Stimulated activated naive CD8-positive, alpha-beta T cell treated with anti-CD3 and anti-CD28 coated beads, Interleukin-15, amount 100 ng/mL, for 72 hours (primary cell): ENCODE measurements at regions not wholly inside any gene's neighbourhood (a gene's known extent, or its start where the extent isn't known, plus 50 kb on each side); places are given as distances from the start of the nearest gene placed in this dataset.

ENCODE experiments used
- ATAC-seq: fragments of 150-1000 bp; cut with Tn5 transposase; 2 replicates; pipeline ENCODE4 v1.10.0; 2021; ENCODE audit warnings: mild to moderate bottlenecking, moderate library complexity
- DNase-seq, 2 donors: peaks; one replicate each; pipeline ENCODE4 v3.0.0; 2021 to 2022
- H3K27ac Mint-ChIP-seq, 2 donors: one replicate each; pipeline ENCODE4 v1.8.0; 2022; ENCODE audit warnings: mild to moderate bottlenecking in 2 of 2, mixed read lengths in 2 of 2, moderate library complexity in 2 of 2
- H3K27me3 Mint-ChIP-seq: one replicate; pipeline ENCODE4 v1.8.0; 2022; ENCODE audit warnings: mixed read lengths
- H3K4me1 Mint-ChIP-seq: one replicate; pipeline ENCODE4 v1.8.0; 2022; ENCODE audit warnings: mild to moderate bottlenecking, mixed read lengths
- H3K4me3 Mint-ChIP-seq, 2 donors: one replicate each; pipeline ENCODE4 v1.8.0; 2022; ENCODE audit warnings: mild to moderate bottlenecking in 2 of 2, mixed read lengths in 2 of 2, moderate library complexity in 1 of 2
- H3K9me3 Mint-ChIP-seq, 2 donors: one replicate each; pipeline ENCODE4 v1.8.0; 2022; ENCODE audit warnings: mixed read lengths in 2 of 2

- Mint-ChIP-seq H3K27ac (no peak overlapping the region), H3K4me1 (no peaks in the 10 kb centered on the region), H3K27me3 (no peaks in the 10 kb centered on the region), H3K9me3 (no peaks in the 10 kb centered on the region), H3K4me3 (no peak overlapping the region)
- DNase-seq, result no peak
- no peak for ATAC-seq
Observed at GRCh38 chr14:66046035-66046434, 440.1 kb upstream of the CCDC196 start.

DNA sequence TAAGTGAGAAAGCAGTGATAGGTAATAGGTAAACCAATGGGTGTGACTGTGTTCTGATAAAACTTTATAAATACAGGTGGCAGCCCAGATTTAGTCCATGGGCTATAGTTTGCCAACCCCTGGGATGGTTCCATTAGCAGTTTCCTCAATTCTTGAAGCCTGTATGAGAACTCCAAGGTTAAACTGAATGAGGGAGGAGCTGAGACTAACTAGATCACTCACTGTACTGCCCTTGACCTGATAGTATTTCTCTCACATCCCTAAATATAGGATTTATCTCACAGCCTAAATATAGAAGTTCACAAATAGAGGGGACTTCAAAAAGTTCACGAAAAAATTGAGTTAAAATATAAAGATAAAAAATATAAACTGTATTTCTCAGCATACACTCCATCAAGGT is 439.6 kb upstream of the CCDC196 start:
- H3K4me3 Mint-ChIP-seq, result no peak overlapping the region
- H3K27me3 Mint-ChIP-seq, result no peaks in the 10 kb centered on the region
- no peaks in the 10 kb centered on the region for H3K9me3 Mint-ChIP-seq
- ATAC-seq, result no peak
- no peak overlapping the region for H3K27ac Mint-ChIP-seq
- H3K4me1 Mint-ChIP-seq, result no peaks in the 10 kb centered on the region
- DNase-seq, result no peak

- Mint-ChIP-seq H3K9me3 (peaks cover 9 to 23% of the 10 kb centered on the region in 2 donors), H3K27ac (peak overlapping the region in 1 of 2 donors; percentile 74), H3K27me3 (no peaks in the 10 kb centered on the region), H3K4me1 (peaks cover 14% of the 10 kb centered on the region), H3K4me3 (peak overlapping the region in 1 of 2 donors; percentile 40)
- no peak for DNase-seq
- no peak for ATAC-seq
Observed at GRCh38 chr14:66056268-66056907, 429.8 kb upstream of the CCDC196 start.

DNA sequence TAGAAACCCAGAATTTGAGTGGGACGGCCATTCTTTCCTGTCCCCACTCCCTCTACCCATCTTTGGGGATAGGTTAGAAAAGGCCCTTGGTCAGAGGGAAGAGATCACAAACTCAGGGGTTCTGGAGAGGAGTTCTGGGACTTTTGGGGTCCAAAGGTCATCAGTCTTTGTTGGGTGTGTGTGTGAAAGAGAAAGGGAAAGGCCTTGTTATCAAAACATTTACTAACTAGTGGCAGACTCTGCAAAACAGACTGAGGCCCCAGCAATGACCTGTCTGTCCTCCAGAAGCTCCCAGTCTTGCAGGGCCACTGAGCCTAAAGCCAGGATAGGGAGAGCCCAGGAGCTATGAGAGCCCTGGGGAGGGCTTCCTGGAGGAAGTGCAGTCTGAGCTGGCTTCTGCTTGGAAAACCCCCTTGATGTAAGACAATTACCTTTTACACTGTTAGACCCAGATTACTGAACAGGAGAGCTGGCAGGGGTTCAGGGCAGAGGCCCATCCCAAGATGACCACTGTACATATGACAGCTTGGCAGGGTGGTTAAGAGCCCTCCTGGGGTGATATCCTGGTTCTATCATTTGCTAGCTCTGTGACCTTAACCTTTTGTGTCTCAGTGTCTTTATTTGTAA is 429.1 kb upstream of the CCDC196 start:
- H3K4me3 Mint-ChIP-seq, result no peak overlapping the region
- H3K27me3 Mint-ChIP-seq, result no peaks in the 10 kb centered on the region
- peak overlapping the region; percentile 50 to 74 for H3K27ac Mint-ChIP-seq
- no peak for DNase-seq
- H3K9me3 Mint-ChIP-seq, result peaks cover 9 to 23% of the 10 kb centered on the region in 2 donors
- no peak for ATAC-seq
- H3K4me1 Mint-ChIP-seq, result peaks cover 14% of the 10 kb centered on the region

- no peak overlapping the region for H3K27ac Mint-ChIP-seq
- H3K27me3 Mint-ChIP-seq, result peaks cover 7% of the 10 kb centered on the region
- H3K4me3 Mint-ChIP-seq, result no peak overlapping the region
- H3K4me1 Mint-ChIP-seq, result no peaks in the 10 kb centered on the region
- H3K9me3 Mint-ChIP-seq, result no peaks in the 10 kb centered on the region
- ATAC-seq (no peak), DNase-seq (no peak)
Observed at GRCh38 chr14:66065188-66065587, 421.0 kb upstream of the CCDC196 start.

DNA sequence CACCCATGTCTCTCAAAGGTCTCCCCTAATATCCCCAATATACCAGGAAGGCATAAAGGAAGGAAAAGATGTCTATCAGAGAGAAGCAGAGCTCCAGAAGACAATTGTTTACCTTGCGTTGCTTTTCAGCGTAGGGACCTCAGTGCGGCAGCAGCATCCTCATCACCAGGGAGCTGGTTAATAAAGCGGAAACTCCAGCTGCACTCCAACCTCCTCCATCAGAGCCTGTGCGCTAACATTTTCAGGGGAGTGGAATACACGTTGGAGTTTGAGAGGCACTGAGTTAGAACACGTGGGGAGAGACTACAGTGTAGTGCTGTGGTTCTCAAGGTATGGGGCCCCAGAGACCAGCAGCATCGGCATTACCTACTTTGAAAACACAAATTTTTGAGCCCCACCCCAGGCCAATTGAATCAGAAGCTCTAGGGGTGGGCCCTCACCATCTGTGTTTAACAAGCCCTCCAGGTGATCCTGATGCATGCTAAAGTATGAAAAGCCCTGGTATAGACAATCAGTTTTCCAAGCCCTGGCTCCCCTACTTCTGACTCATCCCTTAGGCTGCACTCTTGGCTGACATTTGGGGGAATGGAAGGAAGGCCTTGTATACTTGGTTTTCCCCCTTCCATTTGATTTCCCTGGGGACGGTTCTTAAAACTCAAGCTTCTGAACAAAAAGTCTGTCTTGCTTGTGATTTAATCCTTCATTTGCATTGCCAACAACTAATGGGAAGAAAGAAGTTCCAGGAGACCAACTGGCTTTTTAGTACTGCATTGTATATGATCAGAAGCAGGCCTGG is 419.0 kb upstream of the CCDC196 start:
- Mint-ChIP-seq H3K4me3 (no peak overlapping the region), H3K27ac (peak overlapping the region in 1 of 2 donors; percentile 79), H3K4me1 (peaks cover 7% of the 10 kb centered on the region), H3K27me3 (peaks cover 16% of the 10 kb centered on the region), H3K9me3 (no peaks in the 10 kb centered on the region)
- DNase-seq (no peak), ATAC-seq (no peak)

DNA sequence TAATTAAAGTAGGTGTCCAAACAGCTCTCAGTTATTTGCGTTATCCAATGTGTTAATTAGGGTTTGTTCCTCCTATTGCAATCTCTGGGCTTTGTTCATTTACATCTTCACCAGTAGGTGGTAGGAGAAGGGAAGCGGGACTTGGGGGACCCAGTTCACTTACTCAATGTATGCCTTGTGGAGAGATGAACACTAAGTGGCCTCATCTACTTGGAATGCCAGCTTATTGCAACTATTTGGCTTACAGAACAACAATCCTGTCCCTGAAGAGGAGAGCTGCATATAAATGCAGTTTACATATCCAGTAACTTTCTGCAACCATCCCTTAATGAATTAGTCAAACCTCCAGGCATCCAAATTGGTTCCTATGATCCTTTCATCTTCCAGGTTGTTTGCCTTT is 417.1 kb upstream of the CCDC196 start:
- H3K9me3 Mint-ChIP-seq, result no peaks in the 10 kb centered on the region
- ATAC-seq (no peak), DNase-seq (no peak)
- H3K4me1 Mint-ChIP-seq, result peaks cover 7% of the 10 kb centered on the region
- H3K27me3 Mint-ChIP-seq, result peaks cover 16% of the 10 kb centered on the region
- H3K4me3 Mint-ChIP-seq, result no peak overlapping the region
- H3K27ac Mint-ChIP-seq, result no peak overlapping the region

DNA sequence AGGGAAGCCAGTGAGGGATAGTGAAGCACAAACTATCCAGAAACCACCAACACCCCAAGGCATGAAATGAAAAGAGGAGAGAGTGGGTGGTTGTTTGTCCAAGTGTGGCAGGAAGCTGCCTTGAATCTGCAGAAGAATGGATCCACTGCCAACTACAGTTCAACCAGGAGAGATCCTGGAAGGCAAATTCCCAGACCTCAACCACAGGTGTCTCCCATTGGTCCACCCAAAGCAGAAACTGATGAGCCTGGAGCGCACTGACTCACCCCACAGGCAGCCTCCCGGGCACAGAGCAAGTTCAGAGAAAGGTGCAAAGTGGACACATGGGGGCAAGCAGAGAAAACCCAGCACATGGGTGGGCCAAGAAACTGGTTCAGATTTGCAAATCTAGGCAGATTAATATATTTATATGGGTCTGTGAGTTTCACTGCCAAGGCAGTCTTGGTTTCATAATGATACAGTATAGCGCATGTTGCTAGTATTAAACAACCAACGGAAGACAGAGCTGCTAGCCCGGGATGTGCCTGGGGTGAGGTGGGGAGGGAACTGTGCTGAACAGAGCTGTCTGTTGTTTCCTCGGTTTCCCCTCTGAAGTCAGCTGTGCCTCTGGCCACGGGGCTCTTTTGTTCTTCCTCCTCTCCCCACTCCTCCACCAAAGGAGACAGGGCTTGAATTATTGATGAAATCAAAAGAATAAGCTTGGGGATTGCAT is 416.2 kb upstream of the CCDC196 start:
- DNase-seq (no peak), ATAC-seq (no peak)
- Mint-ChIP-seq H3K27me3 (peaks cover 16% of the 10 kb centered on the region), H3K27ac (no peak overlapping the region), H3K4me3 (no peak overlapping the region), H3K9me3 (no peaks in the 10 kb centered on the region), H3K4me1 (peaks cover 7% of the 10 kb centered on the region)

- peak; percentile 73 for ATAC-seq
- Mint-ChIP-seq H3K4me1 (peaks cover 7% of the 10 kb centered on the region), H3K27me3 (peaks cover 16% of the 10 kb centered on the region), H3K4me3 (no peak overlapping the region), H3K9me3 (no peaks in the 10 kb centered on the region), H3K27ac (peak overlapping the region in 1 of 2 donors; percentile 64)
- peak; percentile 59 to 71 for DNase-seq
Observed at GRCh38 chr14:66070542-66071319, 415.4 kb upstream of the CCDC196 start.

GRCh38 chr14:66072190-66073084 is 413.7 kb upstream of the CCDC196 start:
- H3K27ac Mint-ChIP-seq, result no peak overlapping the region
- H3K9me3 Mint-ChIP-seq, result no peaks in the 10 kb centered on the region
- peaks cover 7% of the 10 kb centered on the region for H3K4me1 Mint-ChIP-seq
- H3K27me3 Mint-ChIP-seq, result peaks cover 16% of the 10 kb centered on the region
- no peak for ATAC-seq
- no peak overlapping the region for H3K4me3 Mint-ChIP-seq
- no peak for DNase-seq

GRCh38 chr14:66074537-66074936 is 411.6 kb upstream of the CCDC196 start:
- Mint-ChIP-seq H3K4me1 (peaks cover 7% of the 10 kb centered on the region), H3K27me3 (peaks cover 12% of the 10 kb centered on the region), H3K9me3 (no peaks in the 10 kb centered on the region), H3K27ac (no peak overlapping the region), H3K4me3 (no peak overlapping the region)
- DNase-seq, result no peak
- no peak for ATAC-seq

GRCh38 chr14:66076176-66076575 is 410.0 kb upstream of the CCDC196 start:
- no peaks in the 10 kb centered on the region for H3K4me1 Mint-ChIP-seq
- no peaks in the 10 kb centered on the region for H3K27me3 Mint-ChIP-seq
- ATAC-seq, result no peak
- no peak overlapping the region for H3K4me3 Mint-ChIP-seq
- no peaks in the 10 kb centered on the region for H3K9me3 Mint-ChIP-seq
- no peak overlapping the region for H3K27ac Mint-ChIP-seq
- DNase-seq, result no peak

- H3K4me1 Mint-ChIP-seq, result no peaks in the 10 kb centered on the region
Observed at GRCh38 chr14:66078006-66078405, 408.2 kb upstream of the CCDC196 start.

DNA sequence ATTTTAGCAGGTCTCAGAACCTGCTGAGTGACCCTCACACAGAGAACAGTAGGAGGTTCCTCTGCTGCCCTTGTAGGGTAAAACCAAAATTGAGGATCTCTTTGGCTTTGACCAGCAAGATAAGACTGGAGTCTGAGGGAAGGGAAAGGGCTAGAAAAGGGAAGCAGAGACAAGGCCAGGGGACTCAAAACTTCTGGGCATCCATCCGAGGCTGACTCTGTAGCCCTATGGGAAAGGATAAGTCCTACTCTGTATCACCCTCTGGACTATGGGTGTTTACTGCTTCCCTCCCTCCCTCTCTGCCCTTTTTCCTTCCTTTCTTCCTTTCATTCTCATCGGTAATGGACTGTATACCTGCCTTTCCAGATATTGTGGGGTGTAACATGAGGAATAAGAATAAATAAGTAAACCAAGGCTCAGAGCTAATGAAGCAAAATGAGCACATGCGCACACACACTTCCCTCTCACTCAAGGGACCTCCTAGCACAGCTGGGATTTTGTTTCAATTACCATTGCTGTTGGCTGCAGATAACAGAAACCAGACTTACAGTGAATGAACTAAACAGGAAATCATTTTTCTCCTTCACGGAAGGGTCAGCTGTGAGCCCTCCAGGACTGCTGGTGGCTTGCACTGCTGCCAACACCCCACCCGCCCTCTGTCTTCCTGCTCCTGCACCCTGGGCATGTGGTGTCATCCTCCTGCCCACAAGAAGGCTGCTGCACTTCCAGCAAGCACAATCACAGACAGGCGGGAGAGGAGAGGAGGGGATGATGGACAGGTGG is 404.4 kb upstream of the CCDC196 start:
- H3K27ac Mint-ChIP-seq, result no peak overlapping the region
- DNase-seq (no peak), ATAC-seq (no peak)
- H3K4me1 Mint-ChIP-seq, result no peaks in the 10 kb centered on the region
- H3K9me3 Mint-ChIP-seq, result no peaks in the 10 kb centered on the region
- H3K27me3 Mint-ChIP-seq, result no peaks in the 10 kb centered on the region
- H3K4me3 Mint-ChIP-seq, result no peak overlapping the region

More at GRCh38 chr14:66078006-66078405, 408.2 kb upstream of the CCDC196 start:
- DNase-seq, result no peak
- H3K4me3 Mint-ChIP-seq, result no peak overlapping the region
- H3K27me3 Mint-ChIP-seq, result no peaks in the 10 kb centered on the region
- H3K27ac Mint-ChIP-seq, result no peak overlapping the region
- no peaks in the 10 kb centered on the region for H3K9me3 Mint-ChIP-seq
- no peak for ATAC-seq
